GM21576 (cell line): ENCODE measurements at regions not wholly inside any gene's neighbourhood (a gene's known extent, or its start where the extent isn't known, plus 50 kb on each side); places are given as distances from the start of the nearest gene placed in this dataset.
"Not testable (repeated sequence)": the region's sequence is repeated elsewhere in the genome, so short reads cannot be mapped to it uniquely, and the experiment has no call there.

Experiments used
- ATAC-seq: cut with Tn5 transposase; IDR thresholded peaks from one replicate; pipeline ENCODE4 v1.9.1; 2021; ENCODE audit warnings: mild to moderate bottlenecking, moderate library complexity; ENCODE audit not compliant: unreplicated experiment

- ATAC-seq = no peak
Measured at GRCh38 chr1:182003953-182004586, 57.4 kb downstream of the ZNF648 start.

- no peak for ATAC-seq
Measured at GRCh38 chr1:182003025-182003725, 58.3 kb downstream of the ZNF648 start.

GRCh38 chr1:182002570-182002969 is 58.9 kb downstream of the ZNF648 start:
- ATAC-seq = no peak

GRCh38 chr1:181998858-181999257 is 62.7 kb downstream of the ZNF648 start:
- no peak for ATAC-seq

- no peak for ATAC-seq
Measured at GRCh38 chr1:181992072-181992471, 69.4 kb downstream of the ZNF648 start.

- no peak for ATAC-seq
Measured at GRCh38 chr1:181990728-181991127, 70.8 kb downstream of the ZNF648 start.

GRCh38 chr1:181989261-181989920 is 72.1 kb downstream of the ZNF648 start:
- ATAC-seq = no peak

GRCh38 chr1:181987996-181988395 is 73.5 kb downstream of the ZNF648 start:
- no peak for ATAC-seq

GRCh38 chr1:181987334-181987895 is 74.1 kb downstream of the ZNF648 start:
- no peak for ATAC-seq

GRCh38 chr1:181986907-181987305 is 74.6 kb downstream of the ZNF648 start:
- ATAC-seq = no peak

GRCh38 chr1:181985936-181986906 is 75.3 kb downstream of the ZNF648 start:
- ATAC-seq = no peak

GRCh38 chr1:181985281-181985680 is 76.2 kb downstream of the ZNF648 start:
- no peak for ATAC-seq

- ATAC-seq = no peak
Measured at GRCh38 chr1:181984006-181984405, 77.5 kb downstream of the ZNF648 start.

- no peak for ATAC-seq
Measured at GRCh38 chr1:181981821-181982220, 79.7 kb downstream of the ZNF648 start.

GRCh38 chr1:181972256-181972655 is 89.3 kb downstream of the ZNF648 start:
- ATAC-seq = no peak

- no peak for ATAC-seq
Measured at GRCh38 chr1:181971424-181971823, 90.1 kb downstream of the ZNF648 start.

GRCh38 chr1:181969902-181970301 is 91.6 kb downstream of the ZNF648 start:
- no peak for ATAC-seq

GRCh38 chr1:181954696-181955095 is 106.8 kb downstream of the ZNF648 start:
- not testable (repeated sequence) for ATAC-seq

- not testable (repeated sequence) for ATAC-seq
Measured at GRCh38 chr1:181954178-181954577, 107.3 kb downstream of the ZNF648 start.

GRCh38 chr1:181953596-181953995 is 107.9 kb downstream of the ZNF648 start:
- ATAC-seq = no peak

- no peak for ATAC-seq
Measured at GRCh38 chr1:181951213-181951612, 110.3 kb downstream of the ZNF648 start.
